ENCODE measurements at regions not wholly inside any gene's neighbourhood (a gene's known extent, or its start where the extent isn't known, plus 50 kb on each side); places are given as distances from the start of the nearest gene placed in this dataset.

DNA sequence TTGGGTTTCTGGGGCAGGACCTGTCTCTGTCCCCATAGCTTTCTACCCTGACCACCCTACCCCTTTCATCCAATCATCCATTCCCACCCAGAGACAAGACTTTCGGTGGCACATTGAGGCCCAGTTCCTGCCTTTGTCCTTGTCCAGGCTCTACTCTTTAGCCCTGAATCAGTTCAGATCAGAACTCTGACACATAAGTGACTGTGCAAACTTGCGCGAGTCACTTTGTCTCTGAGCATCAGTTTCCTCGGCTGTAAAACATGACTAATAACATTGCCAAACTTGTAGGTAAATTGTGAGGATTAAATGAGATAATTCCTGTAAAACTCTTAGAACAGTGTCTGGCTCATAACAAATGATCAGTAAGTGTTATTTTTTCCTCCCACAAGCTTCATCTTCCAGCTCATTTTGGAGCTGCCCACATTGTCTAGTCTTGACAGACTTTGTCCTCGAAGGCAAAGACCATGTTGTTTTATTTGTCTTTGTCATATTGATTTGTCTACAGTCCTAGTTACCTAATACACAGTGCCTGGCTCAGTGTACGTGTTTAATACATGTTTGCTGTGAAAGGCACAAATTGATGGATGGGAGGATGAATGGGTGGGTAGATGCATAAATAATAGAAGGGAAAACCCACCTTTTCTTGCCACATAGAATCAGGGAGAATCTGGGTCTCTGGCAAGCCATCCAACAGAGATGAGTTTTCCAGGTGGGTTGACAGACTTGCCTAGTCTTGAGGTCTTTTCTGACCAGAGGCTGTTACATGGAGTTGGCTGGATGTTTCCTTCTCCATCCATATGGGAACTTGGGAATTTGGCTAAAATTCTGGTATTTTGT, 262.9 kb downstream of the OMA1 start:
- H3K9me3 ChIP-seq: no peaks in the 10 kb centered on the region
- no peaks in the 10 kb centered on the region for H3K4me1 ChIP-seq (ENCODE audit: control insufficient read depth in 1 of 2, insufficient read depth in 2 of 2, low read depth in 1 of 2, low read length in 1 of 2)
- 42% methylated on average over 6 of the region's 6 CpGs for WGBS (ENCODE audit: low lambda C conversion rate)
- H3K36me3 ChIP-seq (replicated peaks in 1 of 2; ENCODE audit: control insufficient read depth in 1 of 2, insufficient read depth in 2 of 2, low read length in 1 of 2): no peaks in the 10 kb centered on the region
- TF ChIP-seq ELF1 (IDR thresholded peaks at IDR 0.05): no peak
- no peak for TF ChIP-seq IRF3 (IDR thresholded peaks at IDR 0.05; ENCODE audit: low read depth, low read length)
- TF ChIP-seq JUND (IDR thresholded peaks at IDR 0.05): no peak
- TF ChIP-seq RFX5 (IDR thresholded peaks at IDR 0.05; ENCODE audit: low read length): no peak
- no peak for TF ChIP-seq MAX (IDR thresholded peaks at IDR 0.05; ENCODE audit: low read depth)
- TF ChIP-seq REST (IDR thresholded peaks at IDR 0.05; ENCODE audit: low read depth, low read length): no peak
- no peak for TF ChIP-seq RXRA (IDR thresholded peaks at IDR 0.05; ENCODE audit: borderline replicate concordance, low read depth)
- no peak for TF ChIP-seq TEAD4 (IDR thresholded peaks at IDR 0.05; ENCODE audit: borderline replicate concordance, insufficient read depth)
- no peak for TF ChIP-seq TCF12 (IDR thresholded peaks at IDR 0.05)
- TF ChIP-seq CHD2 (IDR thresholded peaks at IDR 0.05; ENCODE audit: low read length, partially characterized antibody): no peak
- TF ChIP-seq EP300 (IDR thresholded peaks at IDR 0.05; ENCODE audit: borderline replicate concordance in 1 of 2, low read depth in 1 of 2, low read length in 1 of 2): no peak
- TF ChIP-seq, protein P1, sequence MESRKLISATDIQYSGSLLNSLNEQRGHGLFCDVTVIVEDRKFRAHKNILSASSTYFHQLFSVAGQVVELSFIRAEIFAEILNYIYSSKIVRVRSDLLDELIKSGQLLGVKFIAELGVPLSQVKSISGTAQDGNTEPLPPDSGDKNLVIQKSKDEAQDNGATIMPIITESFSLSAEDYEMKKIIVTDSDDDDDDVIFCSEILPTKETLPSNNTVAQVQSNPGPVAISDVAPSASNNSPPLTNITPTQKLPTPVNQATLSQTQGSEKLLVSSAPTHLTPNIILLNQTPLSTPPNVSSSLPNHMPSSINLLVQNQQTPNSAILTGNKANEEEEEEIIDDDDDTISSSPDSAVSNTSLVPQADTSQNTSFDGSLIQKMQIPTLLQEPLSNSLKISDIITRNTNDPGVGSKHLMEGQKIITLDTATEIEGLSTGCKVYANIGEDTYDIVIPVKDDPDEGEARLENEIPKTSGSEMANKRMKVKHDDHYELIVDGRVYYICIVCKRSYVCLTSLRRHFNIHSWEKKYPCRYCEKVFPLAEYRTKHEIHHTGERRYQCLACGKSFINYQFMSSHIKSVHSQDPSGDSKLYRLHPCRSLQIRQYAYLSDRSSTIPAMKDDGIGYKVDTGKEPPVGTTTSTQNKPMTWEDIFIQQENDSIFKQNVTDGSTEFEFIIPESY (IDR thresholded peaks at IDR 0.05; ENCODE audit: borderline replicate concordance, low read depth): no peak
- TF ChIP-seq RCOR1 (IDR thresholded peaks at IDR 0.05; ENCODE audit: low read length): no peak
- H3K79me2 ChIP-seq (ENCODE audit: insufficient read depth): no peaks in the 10 kb centered on the region
- H3K27ac ChIP-seq (ENCODE audit: low read depth in 2 of 2, low read length in 1 of 2): no peak overlapping the region
- H3K4me3 ChIP-seq (ENCODE audit: low read depth in 2 of 2, low read length in 1 of 2): no peak overlapping the region
- no peaks in the 10 kb centered on the region for H3F3A ChIP-seq (replicated peaks; ENCODE audit: insufficient read depth)
- POLR2A ChIA-PET: no interaction called here
- H2AFZ ChIP-seq (ENCODE audit: low read depth): no peak overlapping the region
- H3K27me3 ChIP-seq (ENCODE audit: insufficient read depth): no peaks in the 10 kb centered on the region
- no peaks in the 10 kb centered on the region for H3K9me2 ChIP-seq
- no peak for DNase-seq
- no peak overlapping the region for H3K9ac ChIP-seq
- no peaks in the 10 kb centered on the region for H4K20me1 ChIP-seq (ENCODE audit: insufficient read depth)
- H3K4me2 ChIP-seq: no peak overlapping the region
- CTCF ChIA-PET: interaction anchor here (0.7 to 1.4 kb wide), 2 partner anchors 8 to 32 kb away, joined by 3 read pairs; no protein-coding TSS in a partner anchor

Data from SK-N-SH (cell line).